Erythroblast (primary cell): ENCODE measurements at regions not wholly inside any gene's neighbourhood (a gene's known extent, or its start where the extent isn't known, plus 50 kb on each side); places are given as distances from the start of the nearest gene placed in this dataset.
A peak's percentile ranks its signal among the peaks of the same experiment; 100 is the strongest.

Source experiments
- DNase-seq, 2 experiments: peaks; one replicate each; lab custom pipeline; 2025; lab: John Stamatoyannopoulos, UW
- GATA1 ChIP-seq: IDR thresholded peaks from 2 replicates; pipeline ENCODE4 v1.6.1; 2011; ENCODE audit warnings: low read depth, mild to moderate bottlenecking, control low read depth, low read length, moderate library complexity
- POLR2A ChIP-seq: IDR thresholded peaks from 2 replicates; pipeline ENCODE4 v1.6.1; 2011; ENCODE audit warnings: mild to moderate bottlenecking, low read length

GRCh38 chr5:173747876-173748275, 131.4 kb upstream of the BOD1 start:
- no peak for DNase-seq
- TF ChIP-seq GATA1: no peak
- no peak for TF ChIP-seq POLR2A

- no peak for DNase-seq
- TF ChIP-seq GATA1 (no peak), POLR2A (no peak)
These were observed 134.3 kb upstream of the BOD1 start for GRCh38 chr5:173750538-173751265.

- TF ChIP-seq GATA1 (no peak), POLR2A (no peak)
These were observed 134.8 kb upstream of the BOD1 start for GRCh38 chr5:173751266-173751600.

GRCh38 chr5:173752653-173753052, 135.5 kb upstream of the CPEB4 start:
- DNase-seq: peak; percentile 23 to 62
- peak; percentile 22 for TF ChIP-seq POLR2A
- no peak for TF ChIP-seq GATA1

More at GRCh38 chr5:173751266-173751600, 134.8 kb upstream of the BOD1 start:
- DNase-seq: no peak

- no peak for DNase-seq
- TF ChIP-seq POLR2A: no peak
- no peak for TF ChIP-seq GATA1
These were observed 134.6 kb upstream of the CPEB4 start for GRCh38 chr5:173753307-173754168.

GRCh38 chr5:173755319-173755718, 132.8 kb upstream of the CPEB4 start:
- TF ChIP-seq POLR2A (no peak), GATA1 (no peak)
- no peak for DNase-seq

- no peak for TF ChIP-seq GATA1
- TF ChIP-seq POLR2A: no peak
- no peak for DNase-seq
These were observed 130.5 kb upstream of the CPEB4 start for GRCh38 chr5:173757403-173758209.

GRCh38 chr5:173758676-173759075, 129.5 kb upstream of the CPEB4 start:
- no peak for TF ChIP-seq POLR2A
- no peak for TF ChIP-seq GATA1
- DNase-seq: no peak

- TF ChIP-seq POLR2A (no peak), GATA1 (no peak)
These were observed 128.5 kb upstream of the CPEB4 start for GRCh38 chr5:173759691-173760090.

GRCh38 chr5:173760461-173761177, 127.5 kb upstream of the CPEB4 start:
- DNase-seq: no peak
- no peak for TF ChIP-seq GATA1
- no peak for TF ChIP-seq POLR2A

More at GRCh38 chr5:173759691-173760090, 128.5 kb upstream of the CPEB4 start:
- DNase-seq: peak; percentile 16 to 45

- TF ChIP-seq POLR2A (no peak), GATA1 (no peak)
- DNase-seq: no peak
These were observed 127.0 kb upstream of the CPEB4 start for GRCh38 chr5:173761178-173761513.

- no peak for TF ChIP-seq POLR2A
- no peak for TF ChIP-seq GATA1
- DNase-seq: peak in 1 of 2 experiments; percentile 34
These were observed 126.1 kb upstream of the CPEB4 start for GRCh38 chr5:173762045-173762444.

GRCh38 chr5:173762930-173763329, 125.2 kb upstream of the CPEB4 start:
- TF ChIP-seq GATA1: no peak
- no peak for TF ChIP-seq POLR2A

More at GRCh38 chr5:173762930-173763329, 125.2 kb upstream of the CPEB4 start:
- peak in 1 of 2 experiments; percentile 62 for DNase-seq
